GM12878 (cell line): ENCODE measurements at regions not wholly inside any gene's neighbourhood (a gene's known extent, or its start where the extent isn't known, plus 50 kb on each side); places are given as distances from the start of the nearest gene placed in this dataset.
A peak's percentile ranks its signal among the peaks of the same experiment; 100 is the strongest.

ENCODE experiments used
- ATAC-seq: fragments of 200-7000 bp; cut with Tn5 transposase; 3 replicates; pipeline ENCODE4 v1.9.1; 2020; ENCODE audit warnings: mild to moderate bottlenecking, moderate library complexity
- BruUV-seq: library from RNA; stranded (reverse); fragments of 400-500 nt; replicated peaks from 2 replicates; lab custom pipeline; 2021; lab: Mats Ljungman, UMichigan
- CTCF ChIA-PET: fragments of 300-600 bp; sonication (Branson Sonifier 250); formaldehyde crosslinking; extraction: SDS; loops from one replicate; lab custom pipeline; 2021; ENCODE audit warnings: inconsistent platforms; lab: Yijun Ruan, JAX
- POLR2A ChIA-PET: fragments of 350-600 bp; formaldehyde crosslinking; extraction: SDS; loops from one replicate; lab custom pipeline; 2021; ENCODE audit warnings: inconsistent platforms; lab: Charles Lee
- RAD21 ChIA-PET: fragments of 300-600 bp; sonication (Branson Sonifier 250); formaldehyde crosslinking; loops from one replicate; lab custom pipeline; 2023; ENCODE audit warnings: antibody characterized with exemption; ENCODE audit not compliant: unreplicated experiment; lab: Charles Lee
- SMC1A ChIA-PET: fragments of 300-600 bp; sonication (Branson Sonifier 250); formaldehyde crosslinking; loops from one replicate; lab custom pipeline; 2023; ENCODE audit not compliant: unreplicated experiment, uncharacterized antibody; lab: Charles Lee
- DNase-seq: peaks from one replicate; pipeline ENCODE4 v3.0.0-alpha.2; 2011; ENCODE audit warnings: low read depth, low spot score
- FAIRE-seq: peaks from 3 replicates; lab custom pipeline; 2011; peaks lifted over from hg19 to GRCh38; lab: Jason Lieb, UNC
- H2AFZ ChIP-seq: 2 replicates; pipeline ENCODE4 v1.6.0; 2011; ENCODE audit warnings: low read depth, low read length, control low read depth; ENCODE audit not compliant: control insufficient read depth
- H3K27ac ChIP-seq: 2 replicates; pipeline ENCODE4 v1.5.1; 2011; ENCODE audit warnings: control low read depth; ENCODE audit not compliant: control insufficient read depth, insufficient read depth
- H3K27me3 ChIP-seq, 2 experiments: replicated peaks in 1 of 2; 2 replicates each; pipeline versions ENCODE4 v1.6.0 to v1.6.1; 2011; ENCODE audit warnings: low read length in 1 of 2; ENCODE audit not compliant: control insufficient read depth in 2 of 2, insufficient read depth in 2 of 2
- H3K36me3 ChIP-seq, 2 experiments: 2 replicates each; pipeline ENCODE4 v1.5.1; 2011; ENCODE audit warnings: low read length in 1 of 2; ENCODE audit not compliant: control insufficient read depth in 2 of 2, insufficient read depth in 2 of 2
- H3K4me1 ChIP-seq: 2 replicates; pipeline ENCODE4 v1.6.1; 2011; ENCODE audit warnings: mild to moderate bottlenecking, low read length, moderate library complexity, mixed read lengths; ENCODE audit not compliant: control insufficient read depth, insufficient read depth
- H3K4me2 ChIP-seq: 2 replicates; pipeline ENCODE4 v1.6.0; 2011; ENCODE audit warnings: control low read depth; ENCODE audit not compliant: control insufficient read depth, insufficient read depth
- H3K4me3 ChIP-seq: fragments of 200-600 bp; sonication (generic); 2 replicates; pipeline ENCODE4 v1.5.1; 2016
- H3K79me2 ChIP-seq: 2 replicates; pipeline ENCODE4 v1.6.0; 2011; ENCODE audit warnings: low read length; ENCODE audit not compliant: control insufficient read depth, insufficient read depth
- H3K9ac ChIP-seq: 2 replicates; pipeline ENCODE4 v1.8.0; 2011; ENCODE audit warnings: low read length, control low read depth, mixed read lengths; ENCODE audit not compliant: control insufficient read depth, insufficient read depth
- H3K9me3 ChIP-seq: replicated peaks from 3 replicates; pipeline ENCODE4 v1.5.1; 2011; ENCODE audit warnings: mild to moderate bottlenecking, low read length; ENCODE audit not compliant: control insufficient read depth, insufficient read depth
- H4K20me1 ChIP-seq: 2 replicates; pipeline ENCODE4 v1.6.0; 2011; ENCODE audit not compliant: control insufficient read depth, insufficient read depth
- BRCA1 ChIP-seq: IDR thresholded peaks from 2 replicates; pipeline ENCODE4 v1.6.1; 2011; ENCODE audit warnings: low read depth, low read length, improper control_type of control experiment
- CTCF ChIP-seq, 3 experiments: IDR thresholded peaks in 2 of 3; conservative IDR thresholded peaks in 1 of 3; 2 replicates each; pipeline ENCODE4 v1.5.1; 2011; ENCODE audit warnings: low read depth in 3 of 3, low read length in 3 of 3, mild to moderate bottlenecking in 3 of 3, control low read depth in 2 of 3, moderate library complexity in 2 of 3, inconsistent platforms in 1 of 3, mixed read lengths in 1 of 3; ENCODE audit not compliant: control insufficient read depth in 2 of 3, insufficient read depth in 1 of 3; ENCODE audit errors: extremely low read depth in 1 of 3
- RAD21 ChIP-seq: IDR thresholded peaks from 2 replicates; pipeline ENCODE4 v1.6.1; 2011; ENCODE audit warnings: mild to moderate bottlenecking, low read depth, low read length, moderate library complexity; ENCODE audit not compliant: insufficient read depth
- WGBS: methylation state at CpG from one replicate; pipeline ENCODE4 v1.1.6; 2016; ENCODE audit warnings: low lambda C conversion rate; ENCODE audit not compliant: insufficient replicate concordance, insufficient coverage; ENCODE audit errors: missing lambda C conversion rate; 5-methylcytosine and 5-hydroxymethylcytosine counted together
- in situ Hi-C: fragments of 300-500 bp; cut with MboI; formaldehyde crosslinking; loops from 9 replicates; pipeline ENCODE4 v1.14.3; 2018; ENCODE audit warnings: mixed read lengths
- intact Hi-C: fragments of 100-400 bp; cut with micrococcal nuclease; formaldehyde crosslinking; loops from one replicate; pipeline ENCODE4 v1.14.2; 2022; ENCODE audit not compliant: unreplicated experiment

GRCh38 chr11:43130616-43131015, 181.2 kb upstream of the API5 start:
- no peaks in the 10 kb centered on the region for H3K36me3 ChIP-seq

More at GRCh38 chr11:43130616-43131015, 181.2 kb upstream of the API5 start:
- Histone ChIP-seq H3K27me3 (no peaks in the 10 kb centered on the region), H3K4me3 (no peak overlapping the region), H3K4me2 (no peak overlapping the region), H3K27ac (no peak overlapping the region), H3K9ac (no peak overlapping the region), H3K9me3 (no peaks in the 10 kb centered on the region)
- 9% methylated on average over 2 of the region's 2 CpGs for WGBS
- in situ Hi-C loops, result no loop called here
- RAD21 ChIA-PET, result interaction anchor here (0.7 to 2.4 kb wide), 4 partner anchors 13 to 360 kb away, joined by 3 to 9 read pairs (median 4); no protein-coding TSS in a partner anchor
- CTCF ChIA-PET, result interaction anchor here (0.6 to 1.7 kb wide), 7 partner anchors 11 to 1515 kb away, joined by 3 to 6 read pairs (median 4); no protein-coding TSS in a partner anchor
- POLR2A ChIA-PET, result interaction anchor here (0.7 kb wide), 1 partner anchor 355 kb away, joined by 3 read pairs; no protein-coding TSS in a partner anchor
- intact Hi-C loops, result no loop called here
- BruUV-seq, result no TSS peak
- no peak for FAIRE-seq
- no peak for TF ChIP-seq BRCA1
- peak in 1 of 3 experiments; percentile 47; a peak in 2 of 6 replicates for TF ChIP-seq CTCF (IDR thresholded peaks at IDR 0.05 in 2 of 3, conservative IDR thresholded peaks at IDR 0.05 in 1 of 3; ENCODE audit: control insufficient read depth in 2 of 3, extremely low read depth in 1 of 3, insufficient read depth in 1 of 3, low read depth in 3 of 3, low read length in 3 of 3)
- peak; percentile 52 for TF ChIP-seq RAD21
- TF ChIP-seq, all 136 proteins: peak for 2
- Histone ChIP-seq H2AFZ (no peak overlapping the region), H3K79me2 (no peaks in the 10 kb centered on the region), H4K20me1 (no peaks in the 10 kb centered on the region), H3K4me1 (no peaks in the 10 kb centered on the region)
- SMC1A ChIA-PET, result interaction anchor here (0.7 to 1.6 kb wide), 4 partner anchors 14 to 358 kb away, joined by 3 to 10 read pairs (median 4); no protein-coding TSS in a partner anchor
- DNase-seq (no peak), ATAC-seq (peak; percentile 61; the same call in 2 of the 3 replicates)
